ENCODE measurements at regions not wholly inside any gene's neighbourhood (a gene's known extent, or its start where the extent isn't known, plus 50 kb on each side); places are given as distances from the start of the nearest gene placed in this dataset.

DNA sequence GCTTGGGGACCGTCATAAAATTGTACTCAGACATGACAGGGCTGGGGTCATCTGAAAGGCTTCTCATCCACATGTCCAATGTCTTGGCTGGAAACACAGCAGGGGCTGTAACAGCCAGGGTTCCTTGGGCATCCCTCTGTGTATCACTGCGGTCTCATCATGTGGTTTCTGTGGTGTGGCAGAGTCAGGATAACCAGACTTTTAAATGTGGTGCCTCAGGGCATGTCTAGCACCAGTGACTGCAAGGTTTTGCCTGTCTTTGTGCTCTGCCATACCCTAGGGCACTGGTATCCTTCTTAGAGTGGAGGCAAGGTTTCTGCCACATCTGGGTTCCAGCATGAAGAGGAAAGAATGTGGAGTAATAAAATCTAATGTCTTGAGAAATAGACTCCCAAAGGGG, 124.2 kb downstream of the PLEKHG1 start:
- TF ChIP-seq, protein P1, sequence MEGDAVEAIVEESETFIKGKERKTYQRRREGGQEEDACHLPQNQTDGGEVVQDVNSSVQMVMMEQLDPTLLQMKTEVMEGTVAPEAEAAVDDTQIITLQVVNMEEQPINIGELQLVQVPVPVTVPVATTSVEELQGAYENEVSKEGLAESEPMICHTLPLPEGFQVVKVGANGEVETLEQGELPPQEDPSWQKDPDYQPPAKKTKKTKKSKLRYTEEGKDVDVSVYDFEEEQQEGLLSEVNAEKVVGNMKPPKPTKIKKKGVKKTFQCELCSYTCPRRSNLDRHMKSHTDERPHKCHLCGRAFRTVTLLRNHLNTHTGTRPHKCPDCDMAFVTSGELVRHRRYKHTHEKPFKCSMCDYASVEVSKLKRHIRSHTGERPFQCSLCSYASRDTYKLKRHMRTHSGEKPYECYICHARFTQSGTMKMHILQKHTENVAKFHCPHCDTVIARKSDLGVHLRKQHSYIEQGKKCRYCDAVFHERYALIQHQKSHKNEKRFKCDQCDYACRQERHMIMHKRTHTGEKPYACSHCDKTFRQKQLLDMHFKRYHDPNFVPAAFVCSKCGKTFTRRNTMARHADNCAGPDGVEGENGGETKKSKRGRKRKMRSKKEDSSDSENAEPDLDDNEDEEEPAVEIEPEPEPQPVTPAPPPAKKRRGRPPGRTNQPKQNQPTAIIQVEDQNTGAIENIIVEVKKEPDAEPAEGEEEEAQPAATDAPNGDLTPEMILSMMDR (IDR thresholded peaks at IDR 0.05; ENCODE audit: insufficient read depth, low read depth, low read length), result no peak
- no peak for TF ChIP-seq EZH2 (IDR thresholded peaks at IDR 0.05; ENCODE audit: insufficient read depth, low read length)
